Breast epithelium (tissue), 3 donors: ENCODE measurements at regions not wholly inside any gene's neighbourhood (a gene's known extent, or its start where the extent isn't known, plus 50 kb on each side); places are given as distances from the start of the nearest gene placed in this dataset.
"Not testable (repeated sequence)": the region's sequence is repeated elsewhere in the genome, so short reads cannot be mapped to it uniquely, and the experiment has no call there.

Experiments
- CTCF ChIP-seq, 3 donors: fragments of 450-650 bp; IDR thresholded peaks; one replicate each; pipeline ENCODE4 v1.5.1; 2016 to 2017; ENCODE audit warnings: antibody characterized with exemption in 3 of 3, mild to moderate bottlenecking in 3 of 3, moderate library complexity in 3 of 3
- POLR2A ChIP-seq: fragments of 450-650 bp; IDR thresholded peaks from one replicate; pipeline ENCODE4 v1.6.1; 2016; ENCODE audit warnings: antibody characterized with exemption, mild to moderate bottlenecking, moderate library complexity
- POLR2AphosphoS5 ChIP-seq, 3 donors: sonication (generic); formaldehyde crosslinking; IDR thresholded peaks; one replicate each; pipeline ENCODE4 v1.6.1; 2017; ENCODE audit warnings: antibody characterized with exemption in 3 of 3

DNA sequence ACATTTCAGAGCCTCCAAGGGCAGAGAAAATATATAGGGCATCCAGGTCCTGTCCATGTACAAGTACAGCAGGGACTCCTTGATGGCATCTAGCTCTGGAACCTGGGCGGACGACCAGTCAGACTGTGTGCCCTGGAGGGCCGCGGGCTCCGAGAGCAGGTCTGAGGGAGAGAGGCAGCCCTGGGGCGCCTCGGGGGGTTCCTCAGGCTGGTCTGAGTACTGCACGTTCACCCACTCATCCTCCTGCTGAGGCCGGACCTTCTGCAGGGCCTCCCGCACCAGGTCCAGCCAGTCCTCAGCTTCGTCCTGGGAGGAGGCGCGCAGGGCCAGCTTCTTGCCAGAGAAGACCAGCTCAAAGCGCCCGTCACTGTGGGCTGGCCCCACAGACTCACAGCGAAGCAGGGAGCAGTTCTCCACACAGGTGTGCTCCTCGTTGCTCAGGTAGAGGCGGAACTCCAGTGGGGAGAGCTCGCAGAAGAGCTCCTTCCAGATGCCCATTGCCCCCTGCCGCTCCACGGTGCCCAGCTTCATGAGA lies 118.8 kb downstream of the LRRC37A3 start:
- not testable (repeated sequence) for TF ChIP-seq POLR2A; POLR2AphosphoS5 (IDR thresholded peaks at IDR 0.05); CTCF (IDR thresholded peaks at IDR 0.05)
